Liver (tissue), 7 donors: ENCODE measurements at regions not wholly inside any gene's neighbourhood (a gene's known extent, or its start where the extent isn't known, plus 50 kb on each side); places are given as distances from the start of the nearest gene placed in this dataset.

Experiments
- DNase-seq: peaks from one replicate; pipeline ENCODE4 v3.0.0-alpha.2; 2017; ENCODE audit warnings: low spot score
- H3K27ac ChIP-seq, 2 donors: one replicate each; pipeline ENCODE4 v1.7.0; 2013; ENCODE audit warnings: inconsistent platforms in 2 of 2, low read length in 2 of 2, control low read depth in 1 of 2, low read depth in 1 of 2, mild to moderate bottlenecking in 1 of 2
- H3K27me3 ChIP-seq, 4 donors: one replicate each; pipeline versions ENCODE4 v1.6.1 to v1.7.0; 2013; ENCODE audit warnings: low read length in 3 of 4, inconsistent platforms in 1 of 4, mild to moderate bottlenecking in 1 of 4, moderate library complexity in 1 of 4; ENCODE audit not compliant: control insufficient read depth in 4 of 4, insufficient read depth in 4 of 4
- H3K36me3 ChIP-seq, 4 donors: one replicate each; pipeline versions ENCODE4 v1.6.1 to v1.7.0; 2013; ENCODE audit warnings: low read length in 3 of 4, mild to moderate bottlenecking in 3 of 4, low read depth in 1 of 4, moderate library complexity in 1 of 4; ENCODE audit not compliant: control insufficient read depth in 4 of 4, insufficient read depth in 3 of 4
- H3K4me1 ChIP-seq, 4 donors: one replicate each; pipeline versions ENCODE4 v1.6.1 to v1.7.0; 2013; ENCODE audit warnings: low read length in 3 of 4, mild to moderate bottlenecking in 3 of 4, moderate library complexity in 1 of 4; ENCODE audit not compliant: control insufficient read depth in 4 of 4, insufficient read depth in 4 of 4
- H3K4me3 ChIP-seq, 3 donors: one replicate each; pipeline versions ENCODE4 v1.6.1 to v1.7.0; 2013; ENCODE audit warnings: low read length in 3 of 3, control low read depth in 1 of 3, low read depth in 1 of 3, mild to moderate bottlenecking in 1 of 3
- H3K9ac ChIP-seq, 2 donors: one replicate each; pipeline ENCODE4 v1.7.0; 2013; ENCODE audit warnings: low read length in 2 of 2, mild to moderate bottlenecking in 2 of 2, moderate library complexity in 2 of 2, control low read depth in 1 of 2, low read depth in 1 of 2
- H3K9me3 ChIP-seq, 4 donors: one replicate each; pipeline versions ENCODE4 v1.6.1 to v1.7.0; 2013; ENCODE audit warnings: low read length in 3 of 4; ENCODE audit not compliant: control insufficient read depth in 4 of 4
- CTCF ChIP-seq: fragments of 150-350 bp; IDR thresholded peaks from 2 replicates; pipeline ENCODE4 v1.5.1; 2017; ENCODE audit warnings: improper control_type of control experiment, low read depth, low read length; ENCODE audit not compliant: missing input control
- EGR1 ChIP-seq, 2 donors: IDR thresholded peaks; 2 replicates each; pipeline ENCODE4 v1.6.1; 2016 to 2018; ENCODE audit warnings: antibody characterized with exemption in 2 of 2, low read depth in 2 of 2
- FOXA1 ChIP-seq: IDR thresholded peaks from 2 replicates; pipeline ENCODE4 v1.6.1; 2016; ENCODE audit warnings: antibody characterized with exemption
- FOXA2 ChIP-seq: IDR thresholded peaks from 2 replicates; pipeline ENCODE4 v1.6.1; 2016; ENCODE audit warnings: antibody characterized with exemption
- GABPA ChIP-seq, 2 donors: IDR thresholded peaks in 1 of 2; conservative IDR thresholded peaks in 1 of 2; 2 replicates each; pipeline ENCODE4 v1.6.1; 2016; ENCODE audit warnings: antibody characterized with exemption in 2 of 2, mild to moderate bottlenecking in 1 of 2, moderate library complexity in 1 of 2
- HNF4A ChIP-seq, 2 donors: conservative IDR thresholded peaks; 2 replicates each; pipeline ENCODE4 v1.6.1; 2016; ENCODE audit warnings: antibody characterized with exemption in 2 of 2, mild to moderate bottlenecking in 2 of 2
- HNF4G ChIP-seq: IDR thresholded peaks from 2 replicates; pipeline ENCODE4 v1.6.1; 2016; ENCODE audit warnings: antibody characterized with exemption
- JUND ChIP-seq, 2 donors: IDR thresholded peaks; 2 replicates each; pipeline ENCODE4 v1.6.1; 2016; ENCODE audit warnings: antibody characterized with exemption in 2 of 2
- MAX ChIP-seq: IDR thresholded peaks from 2 replicates; pipeline ENCODE4 v1.6.1; 2016; ENCODE audit warnings: antibody characterized with exemption
- NR2F2 ChIP-seq: IDR thresholded peaks from 2 replicates; pipeline ENCODE4 v1.6.1; 2016; ENCODE audit warnings: antibody characterized with exemption
- RAD21 ChIP-seq, 2 donors: IDR thresholded peaks; 2 replicates each; pipeline ENCODE4 v1.6.1; 2016; ENCODE audit warnings: antibody characterized with exemption in 2 of 2, mild to moderate bottlenecking in 2 of 2
- REST ChIP-seq: IDR thresholded peaks from 2 replicates; pipeline ENCODE4 v1.6.1; 2016; ENCODE audit warnings: antibody characterized with exemption, mild to moderate bottlenecking
- RXRA ChIP-seq, 2 donors: IDR thresholded peaks; 2 replicates each; pipeline ENCODE4 v1.6.1; 2017 to 2018; ENCODE audit warnings: antibody characterized with exemption in 2 of 2, mild to moderate bottlenecking in 1 of 2
- SP1 ChIP-seq: IDR thresholded peaks from 2 replicates; pipeline ENCODE4 v1.6.1; 2018; ENCODE audit warnings: antibody characterized with exemption, mild to moderate bottlenecking
- ZBTB33 ChIP-seq: IDR thresholded peaks from 2 replicates; pipeline ENCODE4 v1.6.1; 2016; ENCODE audit warnings: antibody characterized with exemption
- donor health status: healthy.
- donor health status: healthy.
- donor health status: healthy.
- donor health status: healthy.

GRCh38 chr6:100216760-100217159 is 222.7 kb upstream of the MCHR2 start:
- Histone ChIP-seq H3K9ac (no peak overlapping the region), H3K27me3 (peaks cover 0 to 2% (median 0%) of the 10 kb centered on the region in 4 donors), H3K27ac (no peak overlapping the region), H3K9me3 (no peaks in the 10 kb centered on the region), H3K4me3 (no peak overlapping the region), H3K36me3 (no peaks in the 10 kb centered on the region), H3K4me1 (no peaks in the 10 kb centered on the region)
- no peak for DNase-seq
- no peak for TF ChIP-seq MAX
- no peak for TF ChIP-seq FOXA2
- TF ChIP-seq GABPA (IDR thresholded peaks at IDR 0.05 in 1 of 2, conservative IDR thresholded peaks at IDR 0.05 in 1 of 2): no peak
- no peak for TF ChIP-seq HNF4G
- no peak for TF ChIP-seq FOXA1
- TF ChIP-seq JUND (IDR thresholded peaks at IDR 0.05): no peak
- no peak for TF ChIP-seq SP1
- TF ChIP-seq NR2F2: no peak
- no peak for TF ChIP-seq ZBTB33
- TF ChIP-seq EGR1 (IDR thresholded peaks at IDR 0.05; ENCODE audit: low read depth in 2 of 2): no peak
- no peak for TF ChIP-seq RAD21 (IDR thresholded peaks at IDR 0.05)
- TF ChIP-seq REST: no peak

GRCh38 chr6:100212131-100212530 is 218.1 kb upstream of the MCHR2 start:
- Histone ChIP-seq H3K4me3 (no peak overlapping the region), H3K27me3 (no peaks in the 10 kb centered on the region), H3K36me3 (no peaks in the 10 kb centered on the region), H3K4me1 (peaks cover 0 to 10% (median 0%) of the 10 kb centered on the region in 4 donors), H3K9me3 (no peaks in the 10 kb centered on the region), H3K9ac (no peak overlapping the region), H3K27ac (no peak overlapping the region)
- DNase-seq: no peak
- TF ChIP-seq CTCF (no peak), HNF4G (no peak), ZBTB33 (no peak), RAD21 (IDR thresholded peaks at IDR 0.05) (no peak), SP1 (no peak), MAX (no peak), REST (no peak), RXRA (IDR thresholded peaks at IDR 0.05) (no peak), HNF4A (conservative IDR thresholded peaks at IDR 0.05) (no peak), NR2F2 (no peak), GABPA (IDR thresholded peaks at IDR 0.05 in 1 of 2, conservative IDR thresholded peaks at IDR 0.05 in 1 of 2) (no peak)
